ENCODE measurements at regions not wholly inside any gene's neighbourhood (a gene's known extent, or its start where the extent isn't known, plus 50 kb on each side); places are given as distances from the start of the nearest gene placed in this dataset.
"Not testable (repeated sequence)": the region's sequence is repeated elsewhere in the genome, so short reads cannot be mapped to it uniquely, and the experiment has no call there.

DNA sequence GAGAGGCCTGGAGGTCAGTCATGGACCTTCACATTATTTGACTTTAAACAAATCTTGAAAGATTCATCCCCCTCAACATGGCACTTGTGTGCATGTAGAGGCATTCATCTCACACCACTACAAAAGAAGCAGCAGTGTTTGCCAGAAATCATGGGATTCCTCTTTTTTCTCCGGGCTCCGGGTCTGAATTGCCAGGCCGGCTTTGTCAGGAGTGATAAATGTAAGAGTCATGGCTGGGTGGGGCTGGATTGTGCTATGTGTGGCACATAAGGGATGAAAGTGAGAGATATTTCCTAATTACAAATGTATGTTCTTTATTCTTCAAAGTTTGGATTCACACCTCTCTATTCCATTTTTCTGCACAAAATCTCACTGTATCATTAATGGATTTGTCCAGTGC, 228.7 kb upstream of the FRG1 start:
- TF ChIP-seq, protein P1, sequence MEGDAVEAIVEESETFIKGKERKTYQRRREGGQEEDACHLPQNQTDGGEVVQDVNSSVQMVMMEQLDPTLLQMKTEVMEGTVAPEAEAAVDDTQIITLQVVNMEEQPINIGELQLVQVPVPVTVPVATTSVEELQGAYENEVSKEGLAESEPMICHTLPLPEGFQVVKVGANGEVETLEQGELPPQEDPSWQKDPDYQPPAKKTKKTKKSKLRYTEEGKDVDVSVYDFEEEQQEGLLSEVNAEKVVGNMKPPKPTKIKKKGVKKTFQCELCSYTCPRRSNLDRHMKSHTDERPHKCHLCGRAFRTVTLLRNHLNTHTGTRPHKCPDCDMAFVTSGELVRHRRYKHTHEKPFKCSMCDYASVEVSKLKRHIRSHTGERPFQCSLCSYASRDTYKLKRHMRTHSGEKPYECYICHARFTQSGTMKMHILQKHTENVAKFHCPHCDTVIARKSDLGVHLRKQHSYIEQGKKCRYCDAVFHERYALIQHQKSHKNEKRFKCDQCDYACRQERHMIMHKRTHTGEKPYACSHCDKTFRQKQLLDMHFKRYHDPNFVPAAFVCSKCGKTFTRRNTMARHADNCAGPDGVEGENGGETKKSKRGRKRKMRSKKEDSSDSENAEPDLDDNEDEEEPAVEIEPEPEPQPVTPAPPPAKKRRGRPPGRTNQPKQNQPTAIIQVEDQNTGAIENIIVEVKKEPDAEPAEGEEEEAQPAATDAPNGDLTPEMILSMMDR (IDR thresholded peaks at IDR 0.05) = not testable (repeated sequence)
- not testable (repeated sequence) for TF ChIP-seq POLR2A, POLR2AphosphoS5 (IDR thresholded peaks at IDR 0.05)
